NCI-H187 treated with DMSO at 0.1 percent for 48 hours (cell line): ENCODE measurements at regions not wholly inside any gene's neighbourhood (a gene's known extent, or its start where the extent isn't known, plus 50 kb on each side); places are given as distances from the start of the nearest gene placed in this dataset.

ENCODE experiments used
- DNase-seq: peaks from one replicate; lab custom pipeline; 2025; lab: John Stamatoyannopoulos, UW

DNA sequence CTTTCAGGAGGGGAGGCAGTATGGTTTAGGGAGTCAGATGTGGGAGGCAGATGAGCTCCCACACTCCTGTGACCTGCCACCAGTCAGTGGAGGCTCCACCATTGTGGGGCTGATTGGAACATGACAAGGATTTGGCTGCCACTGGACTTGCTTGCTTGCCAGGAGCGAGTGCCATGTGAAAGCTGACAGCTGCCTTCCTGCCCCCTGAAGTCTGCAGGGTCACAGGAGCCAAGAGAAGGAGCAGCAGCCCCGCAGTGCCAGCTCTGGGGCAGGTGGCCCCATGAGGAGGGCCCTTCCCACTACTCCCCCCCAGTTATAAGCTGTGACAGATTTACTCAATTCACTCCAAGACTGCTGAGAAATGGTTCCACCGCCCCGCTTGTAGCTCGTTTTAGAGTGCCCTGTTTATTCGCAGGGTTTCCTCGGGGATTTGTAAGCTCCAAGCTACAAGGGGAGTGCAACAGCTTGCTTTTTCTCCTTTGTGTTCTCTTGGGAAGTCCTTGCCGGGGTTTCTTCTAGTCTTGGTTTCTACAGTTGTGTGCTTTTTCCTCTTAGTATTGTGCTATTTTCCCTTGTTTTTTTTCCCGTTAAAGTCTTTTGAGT, 414.3 kb downstream of the MEIS1 start:
- DNase-seq: no peak

DNA sequence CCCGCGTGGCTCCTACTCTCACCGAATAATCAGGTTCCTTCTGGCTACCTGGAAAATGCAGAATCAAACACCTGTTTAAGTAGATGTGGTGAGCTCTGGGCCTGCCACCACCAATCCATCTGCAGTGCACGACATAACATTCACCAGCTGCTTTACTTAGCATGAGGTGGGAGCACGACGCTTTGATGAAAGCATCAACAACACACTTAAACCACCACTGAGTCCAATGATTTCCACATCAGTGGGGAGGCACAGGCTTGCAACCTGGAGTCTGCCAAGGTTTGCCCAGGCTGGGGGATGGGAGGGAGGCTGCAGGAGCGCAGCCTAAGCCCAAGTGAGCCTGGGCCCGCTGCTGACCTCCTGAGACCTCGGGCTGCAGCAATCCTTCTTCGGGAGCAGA, 415.5 kb downstream of the MEIS1 start:
- DNase-seq: no peak

DNA sequence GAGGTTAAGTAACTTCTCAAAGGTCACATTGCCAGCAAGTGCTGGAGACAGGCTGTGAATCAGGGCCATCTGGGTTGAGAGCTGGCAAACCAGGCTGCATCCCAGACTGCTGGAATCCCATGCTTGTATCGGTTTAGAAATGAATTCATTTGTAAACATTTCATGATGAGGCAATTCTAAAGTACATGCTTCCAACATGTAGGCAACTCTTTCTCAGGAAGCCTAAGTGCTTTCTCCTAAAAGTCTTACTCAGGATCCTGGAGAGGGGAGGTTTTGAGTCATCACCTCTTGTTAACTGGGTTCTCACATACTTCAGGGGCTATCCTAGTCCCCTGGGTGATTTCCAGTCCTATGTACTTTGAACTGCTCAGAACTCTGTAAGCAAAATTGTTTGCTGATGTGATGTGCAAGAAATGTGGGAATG, 416.5 kb downstream of the MEIS1 start:
- no peak for DNase-seq

DNA sequence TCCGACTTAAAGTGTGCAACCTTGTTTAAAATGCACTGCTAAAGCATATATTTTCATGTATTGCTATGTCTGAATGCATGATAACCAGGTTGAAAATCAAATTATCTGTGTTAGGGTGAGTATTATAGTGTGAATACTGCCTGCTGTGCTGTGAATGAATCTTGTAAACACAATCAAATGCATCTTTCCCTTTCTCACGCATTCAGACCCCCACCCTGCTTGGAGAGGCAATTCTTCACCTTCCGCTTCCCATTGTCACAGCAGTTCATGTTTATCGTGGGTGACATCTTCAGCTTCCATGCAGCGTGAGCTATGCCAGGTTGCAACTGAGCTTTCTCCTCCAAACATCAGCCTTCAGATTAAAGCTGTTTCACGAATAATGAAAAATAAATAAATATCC, 418.0 kb downstream of the MEIS1 start:
- no peak for DNase-seq

DNA sequence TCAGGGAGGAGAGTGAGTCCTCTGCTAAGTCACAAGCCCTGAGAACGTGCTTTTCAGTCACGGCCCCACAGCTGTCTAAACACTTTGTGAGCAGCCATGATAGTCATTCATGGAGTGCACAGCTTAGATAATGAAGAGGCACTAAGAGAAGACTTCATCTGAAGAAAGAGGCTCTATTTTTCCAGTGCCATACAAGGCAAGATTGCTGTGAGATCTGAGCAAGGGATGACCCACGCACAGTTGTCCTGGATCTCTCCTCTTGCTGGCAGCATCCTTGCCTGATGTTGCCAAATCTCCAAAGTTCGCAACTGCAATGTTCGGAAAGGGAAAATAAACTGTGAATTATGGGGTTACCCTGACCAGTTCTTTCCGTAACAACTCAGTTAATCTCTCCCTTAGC, 418.7 kb downstream of the MEIS1 start:
- no peak for DNase-seq

DNA sequence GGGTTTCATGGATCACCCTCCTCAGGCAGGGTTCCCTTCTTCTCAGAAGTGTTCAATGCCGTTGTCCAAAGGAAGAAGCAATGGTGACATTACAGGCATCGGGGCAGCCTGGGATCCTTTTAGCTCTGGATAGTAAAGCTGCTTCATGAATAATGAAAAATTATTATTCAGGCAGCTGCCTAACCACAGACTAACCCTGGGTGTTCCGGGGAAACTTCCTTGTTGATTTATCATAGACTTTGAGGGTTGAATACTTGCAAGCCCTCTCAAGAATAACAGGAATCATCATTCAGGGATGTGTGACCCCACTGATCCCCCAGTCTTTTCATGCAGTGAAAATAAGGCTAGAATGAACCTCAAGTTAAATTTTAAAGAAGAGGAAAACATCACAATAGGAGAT, 419.4 kb downstream of the MEIS1 start:
- DNase-seq: no peak

DNA sequence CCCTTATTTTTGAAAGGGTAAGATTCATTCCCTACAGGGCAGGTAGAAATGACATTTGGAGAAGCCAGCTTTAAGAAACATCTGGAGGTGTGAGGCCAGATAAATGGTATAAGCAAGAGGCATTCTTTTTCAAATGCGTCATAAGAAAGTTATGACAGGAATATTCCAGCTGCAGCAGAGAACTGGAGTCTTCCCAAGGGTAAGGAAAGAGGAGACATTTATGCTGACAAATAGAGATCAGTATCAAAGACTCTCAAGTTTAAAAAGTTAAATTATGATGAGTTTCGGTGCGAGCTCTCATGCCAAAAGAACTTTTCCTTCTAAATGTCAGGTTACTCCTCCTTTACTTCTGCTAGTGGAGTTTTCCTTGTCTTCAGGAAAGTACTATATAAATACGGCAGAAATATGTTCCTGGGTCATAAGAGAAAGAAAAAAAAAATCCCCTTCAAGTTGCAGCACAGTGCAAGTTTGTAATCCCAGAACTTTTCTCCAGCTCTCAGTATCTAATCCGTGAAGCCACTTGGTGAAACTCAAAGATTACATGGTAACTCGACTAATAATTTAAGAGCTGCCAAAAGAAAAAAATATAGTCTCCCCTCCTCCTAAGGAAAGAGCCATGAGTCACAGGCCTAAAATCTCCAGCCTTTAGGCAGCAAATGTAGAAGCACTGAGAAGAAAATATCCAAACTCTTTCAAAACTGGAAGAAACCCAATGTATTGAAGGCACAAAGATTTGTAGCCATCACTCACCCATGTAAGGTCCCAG, 428.1 kb downstream of the MEIS1 start:
- DNase-seq: no peak

DNA sequence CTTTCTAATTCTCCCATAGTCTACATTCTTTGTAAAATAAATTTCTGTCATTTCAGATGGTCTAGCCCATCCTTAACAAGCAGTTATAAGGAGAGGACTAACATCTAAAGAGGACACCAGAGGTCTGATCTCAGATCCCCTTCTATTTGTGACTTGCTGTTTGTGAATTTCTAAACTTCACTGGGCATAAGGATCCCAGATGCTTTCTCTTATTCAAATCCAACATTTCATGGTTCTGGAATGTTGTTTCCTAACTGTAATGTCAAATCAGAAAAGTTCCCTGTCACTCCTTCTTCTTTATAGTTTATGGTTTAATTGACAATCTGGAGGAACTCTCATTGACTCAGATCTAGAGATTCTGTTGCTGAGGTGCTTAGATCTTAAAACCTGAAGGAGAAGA, 430.2 kb downstream of the MEIS1 start:
- no peak for DNase-seq

DNA sequence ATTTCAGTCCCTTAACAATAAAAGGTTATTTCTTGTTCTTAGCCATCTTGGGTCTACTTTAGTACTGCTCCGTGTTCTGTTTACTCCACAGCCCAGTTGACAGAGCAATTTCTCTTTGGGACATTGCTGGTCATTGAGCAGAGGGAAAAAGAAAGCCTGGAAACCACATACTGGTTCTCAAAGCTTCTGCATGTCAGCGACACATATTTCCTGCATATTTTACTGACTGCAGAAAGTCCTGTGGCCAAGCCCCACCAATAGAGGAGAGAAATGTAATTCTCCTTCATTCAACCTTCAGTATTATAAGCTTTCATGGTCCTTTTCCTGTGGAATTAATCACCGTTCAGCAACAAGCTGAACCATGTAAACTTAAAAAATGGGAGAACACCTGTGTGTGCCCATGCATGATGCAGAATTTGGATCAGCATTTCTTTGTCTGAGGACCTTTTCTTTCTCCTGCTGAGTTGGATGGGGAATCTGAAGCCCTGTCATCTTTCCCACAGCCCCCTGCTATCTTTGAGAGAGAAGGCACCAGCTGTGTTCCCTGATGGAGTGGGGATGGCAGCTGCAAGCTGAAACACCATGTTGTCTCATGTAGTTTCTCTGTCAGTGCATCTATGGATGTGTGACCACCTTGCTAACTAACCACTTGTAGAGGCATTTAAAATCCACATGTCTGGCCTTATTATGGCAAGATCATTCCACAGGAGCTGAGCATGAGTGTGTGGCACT, 431.6 kb downstream of the MEIS1 start:
- DNase-seq: no peak

DNA sequence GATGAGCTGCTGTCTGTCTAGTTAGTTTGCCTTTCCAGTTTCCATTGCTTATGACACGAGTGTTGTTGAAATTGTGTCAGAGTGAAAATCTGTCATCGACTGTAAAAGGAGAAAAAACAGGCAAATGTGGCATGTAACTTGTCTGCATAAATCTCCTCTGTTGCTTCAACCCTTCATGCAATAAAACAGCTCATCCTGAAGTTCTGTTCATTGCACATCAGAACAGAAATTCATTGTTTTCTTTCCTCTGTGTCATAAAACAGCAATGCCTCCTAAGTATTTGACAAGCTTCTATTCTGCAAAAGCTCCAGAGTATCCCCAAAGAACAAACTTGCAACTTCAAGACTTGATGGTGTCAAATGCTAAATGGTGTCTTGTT, 432.1 kb downstream of the MEIS1 start:
- no peak for DNase-seq

DNA sequence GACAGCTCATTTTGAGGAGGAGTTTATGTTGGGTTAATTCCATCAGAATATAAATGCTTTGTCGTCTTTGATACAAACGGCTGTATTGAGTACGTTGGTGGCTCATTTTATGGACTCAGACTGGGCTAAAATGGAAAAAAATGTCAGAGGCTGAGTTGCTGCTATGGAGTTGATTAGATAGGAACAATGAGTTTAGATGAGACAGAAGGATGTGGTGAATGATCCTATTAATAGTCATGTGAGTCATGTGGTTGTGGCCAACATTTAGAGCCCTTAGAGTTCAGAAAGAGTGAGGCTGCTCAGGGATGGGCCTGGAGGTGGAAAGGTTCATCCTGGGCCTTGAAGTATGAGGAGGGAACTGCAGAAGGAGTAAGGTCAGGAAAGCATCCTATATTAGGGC, 434.2 kb downstream of the MEIS1 start:
- DNase-seq: no peak

DNA sequence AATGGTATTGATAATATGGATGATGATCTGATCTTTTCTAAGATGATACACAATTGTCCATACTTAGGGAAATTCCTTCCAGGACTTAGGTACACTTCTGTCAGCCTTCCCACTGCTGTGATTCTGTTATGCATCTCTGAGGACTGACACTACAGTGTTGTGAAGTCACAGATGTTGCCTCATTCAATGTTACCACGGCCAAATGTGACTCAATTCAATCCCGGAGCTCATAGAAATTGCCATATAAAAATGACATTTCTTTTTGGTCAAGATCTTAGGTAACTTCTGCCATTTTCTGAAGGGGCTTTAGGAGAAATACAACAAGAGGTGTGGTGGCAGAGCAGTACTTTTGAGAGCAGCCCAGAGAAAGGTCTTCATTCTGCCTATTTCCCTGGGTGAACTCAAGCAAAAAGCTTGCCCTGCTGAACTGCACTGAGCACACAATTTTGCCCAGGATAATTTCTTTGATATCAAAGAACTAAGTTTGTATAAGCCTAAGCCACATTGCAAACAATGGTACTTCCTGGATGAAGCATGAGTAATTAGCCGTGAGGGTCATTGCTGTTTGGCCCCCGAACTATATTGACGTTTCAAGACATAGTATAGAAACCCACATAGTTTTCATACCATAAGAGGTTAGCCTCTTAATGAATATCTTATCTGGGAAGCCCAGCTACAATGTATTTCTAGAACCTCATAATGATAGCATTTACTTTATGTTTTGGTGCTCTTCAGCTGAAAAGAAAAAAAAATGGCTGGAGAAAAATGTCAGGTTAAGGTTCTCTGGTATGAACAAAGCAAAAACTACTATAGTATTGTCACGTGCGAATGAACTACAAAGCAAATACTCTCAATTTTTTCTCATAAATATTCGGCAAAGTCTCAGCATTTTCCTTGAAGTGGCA, 437.4 kb downstream of the MEIS1 start:
- no peak for DNase-seq

DNA sequence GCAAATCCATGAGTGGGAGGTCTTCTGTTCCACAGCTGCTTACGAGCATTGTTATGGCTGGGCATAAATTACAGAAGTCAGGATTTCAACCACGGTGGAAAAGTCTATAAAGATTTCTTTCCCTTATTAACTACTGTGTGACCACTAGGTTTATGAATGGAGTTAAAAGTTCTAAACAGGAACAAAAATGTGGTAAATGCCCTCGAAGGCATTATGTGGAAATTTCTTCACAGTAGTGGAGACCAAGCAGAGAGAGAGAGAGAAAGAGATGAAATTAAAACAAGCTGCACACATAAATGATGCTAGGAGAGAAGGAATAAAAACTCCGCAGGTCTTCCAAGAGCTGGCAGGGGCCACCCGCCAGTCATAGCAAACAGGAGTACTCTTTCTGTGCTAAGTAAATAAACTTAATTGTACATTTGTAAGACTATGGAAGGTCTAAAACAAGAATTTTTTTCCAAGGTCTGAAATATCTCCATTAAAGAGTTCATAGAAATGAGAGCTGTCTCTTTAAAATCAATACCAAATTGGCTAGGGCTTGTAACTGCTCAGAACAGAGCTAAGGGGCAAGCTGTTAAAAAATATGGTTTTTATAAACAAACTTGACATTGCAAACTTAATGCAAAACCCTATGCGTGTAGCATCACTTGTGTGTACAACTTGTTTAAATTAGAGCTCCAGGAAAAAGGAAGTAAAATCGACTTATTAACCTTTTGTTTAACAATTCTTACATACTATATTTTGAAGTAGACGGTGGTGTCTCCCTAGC, 438.2 kb downstream of the MEIS1 start:
- no peak for DNase-seq

DNA sequence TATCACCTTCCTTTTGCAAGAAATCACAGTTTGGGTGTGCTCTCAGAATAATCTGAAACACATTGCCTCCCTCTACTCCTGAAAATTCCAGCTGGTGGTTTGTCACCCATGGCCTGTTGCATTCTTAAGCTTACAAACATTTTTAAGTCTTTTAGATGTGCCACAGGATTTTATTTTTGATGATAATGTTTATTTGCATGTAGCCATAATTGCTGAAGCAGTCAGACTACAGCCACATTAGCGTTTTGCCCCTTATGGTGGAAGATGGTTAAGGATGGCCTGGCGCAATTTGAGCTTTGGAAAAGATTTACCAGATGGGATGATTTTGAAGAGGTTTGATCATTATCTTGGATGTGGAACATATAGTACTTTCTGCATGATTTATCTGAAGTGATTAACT, 439.5 kb downstream of the MEIS1 start:
- DNase-seq: no peak

DNA sequence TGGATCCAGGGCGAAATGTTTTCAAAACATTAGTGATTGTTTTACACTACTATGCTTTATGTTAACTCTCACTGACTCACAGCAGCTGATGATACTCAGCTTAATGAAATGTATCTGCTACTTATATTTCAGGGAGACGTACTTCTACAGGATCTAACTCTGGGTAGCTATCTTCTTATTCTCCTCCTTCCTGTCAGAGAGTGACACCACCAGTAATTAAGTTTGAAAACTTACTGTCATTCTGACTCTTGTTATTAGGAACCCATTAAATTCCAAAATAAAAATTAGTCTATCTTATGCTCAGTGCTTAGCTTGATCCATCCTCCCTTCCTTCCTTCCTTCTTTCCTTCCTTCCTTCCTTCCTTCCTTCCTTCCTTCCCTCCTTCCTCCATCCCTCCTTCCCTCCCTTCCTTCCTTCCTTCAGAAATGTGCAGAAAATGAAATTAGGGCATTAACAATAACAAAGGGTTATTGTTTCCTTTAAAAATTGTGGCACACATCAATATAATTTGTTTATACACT, 441.1 kb downstream of the MEIS1 start:
- DNase-seq: no peak

DNA sequence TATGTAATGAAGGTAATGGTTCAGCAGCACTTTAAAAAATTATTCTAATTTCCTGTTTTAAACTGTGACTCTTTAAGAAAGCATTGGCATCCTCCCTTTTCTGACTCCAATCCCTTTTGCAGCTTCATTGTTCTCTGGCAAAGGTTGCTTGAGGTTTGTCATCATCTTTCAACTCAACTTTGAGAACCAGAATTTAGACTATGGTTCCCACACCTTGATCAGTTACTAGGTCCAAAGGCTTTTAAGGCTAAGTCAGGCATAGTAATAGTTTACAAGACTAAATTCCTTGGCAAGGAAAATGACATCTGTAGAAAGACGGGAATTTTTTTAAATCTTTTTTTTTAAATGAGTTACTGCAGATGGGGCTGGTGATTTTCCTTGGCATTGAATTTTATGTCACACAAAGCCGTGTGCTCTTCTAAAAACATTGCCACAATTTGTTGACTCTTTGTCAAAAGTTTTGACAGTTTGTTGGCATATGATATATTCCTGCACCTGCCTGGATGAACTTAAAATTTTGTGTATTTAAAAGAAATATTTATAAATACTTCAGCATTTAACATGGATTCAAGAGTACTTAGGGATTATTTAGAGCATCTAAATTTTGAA, 451.0 kb downstream of the MEIS1 start:
- no peak for DNase-seq

DNA sequence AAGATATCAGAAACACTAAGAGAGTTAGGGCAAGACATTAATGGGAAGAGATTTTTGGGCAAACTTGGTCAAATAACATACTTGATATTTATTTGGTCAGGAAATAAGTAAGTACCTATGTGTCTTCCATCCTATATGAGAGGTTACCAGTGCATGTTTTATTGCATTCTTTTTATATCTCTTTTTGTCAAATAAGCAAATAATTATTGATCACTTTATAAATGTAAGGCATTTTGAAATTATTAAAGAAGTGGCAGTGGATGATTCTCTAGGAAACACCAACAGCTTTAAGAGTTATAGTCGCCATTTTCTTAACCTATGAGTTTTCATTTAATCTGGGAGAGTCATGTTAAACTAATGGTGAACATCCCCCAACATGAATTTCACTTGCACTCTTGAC, 453.3 kb downstream of the MEIS1 start:
- DNase-seq: no peak

DNA sequence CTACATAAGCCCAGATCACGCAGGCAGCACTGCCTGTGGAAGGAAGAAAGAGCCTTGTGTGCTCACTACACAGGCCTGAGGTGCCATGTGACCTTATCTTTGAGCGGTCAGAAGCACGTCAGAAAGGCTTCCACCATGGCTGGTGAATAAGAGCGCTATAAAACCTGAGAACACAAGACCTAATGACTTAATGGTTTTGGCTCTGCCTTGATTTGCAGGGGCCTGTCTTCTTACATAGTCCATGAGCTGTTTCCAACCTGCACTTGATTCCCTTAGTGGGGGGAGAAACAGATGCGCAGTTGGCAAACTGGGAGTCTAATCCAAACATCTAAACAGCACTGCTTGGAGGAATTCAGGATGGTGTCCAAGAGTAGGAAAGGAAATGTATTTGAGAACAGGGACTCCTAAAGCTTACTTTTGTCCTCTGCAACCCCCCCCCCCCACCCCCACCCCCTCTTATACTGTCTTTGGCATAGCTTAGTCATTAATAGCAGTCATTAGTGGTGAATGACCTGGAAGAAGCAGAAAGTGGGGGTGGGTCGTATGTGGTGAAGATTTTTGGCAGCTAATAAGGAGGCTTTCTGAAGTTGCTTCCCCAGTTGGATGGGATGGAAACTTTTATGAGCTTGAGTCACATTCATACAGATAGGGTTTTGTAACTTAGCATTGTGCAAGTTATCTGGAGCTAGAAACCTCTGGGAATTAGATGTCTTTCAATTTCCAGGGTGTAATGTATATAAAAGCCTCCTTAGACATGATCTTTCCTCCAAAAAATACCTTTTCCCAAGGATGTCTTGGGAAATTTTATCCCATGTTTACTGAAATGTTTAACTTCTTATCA, 454.1 kb downstream of the MEIS1 start:
- DNase-seq: no peak

DNA sequence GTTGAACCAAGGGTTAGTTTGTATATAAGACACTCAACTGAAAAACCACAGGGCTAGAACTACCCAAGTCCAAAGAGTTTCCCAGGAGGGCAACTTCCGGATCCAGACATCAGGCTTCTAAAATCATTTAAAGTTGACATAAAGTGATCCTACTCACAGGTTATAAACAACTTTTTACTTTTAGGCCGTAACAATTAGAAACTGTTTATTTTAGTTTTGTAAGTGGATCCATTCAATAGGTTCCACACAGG, 454.6 kb downstream of the MEIS1 start:
- no peak for DNase-seq

DNA sequence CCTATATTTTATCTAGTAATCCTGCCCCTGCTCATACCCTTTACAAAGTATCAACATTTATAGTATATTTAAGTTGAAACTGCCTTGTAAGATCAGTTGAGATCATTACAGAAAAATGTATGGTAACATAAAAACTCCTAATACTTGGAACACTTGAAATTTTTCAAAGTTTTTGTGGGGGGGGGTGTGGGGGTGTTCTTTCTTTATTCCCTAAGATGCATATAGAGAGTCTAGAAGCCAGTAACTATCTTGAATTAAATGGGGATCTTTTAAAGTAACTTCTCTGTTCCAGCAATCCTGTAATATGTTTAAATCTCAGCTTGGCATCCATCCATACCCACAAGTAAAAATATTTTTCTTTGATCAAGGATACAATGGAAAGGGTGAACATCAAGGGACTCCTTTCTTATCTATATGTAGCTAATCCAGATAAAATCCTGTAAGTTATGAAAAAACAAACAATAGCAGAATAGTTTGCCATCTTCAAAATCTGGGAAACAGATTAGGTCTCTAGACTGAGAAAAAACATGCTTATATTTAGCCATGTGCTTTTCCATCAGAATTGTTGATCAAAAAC, 455.3 kb downstream of the MEIS1 start:
- DNase-seq: no peak
